Naive thymus-derived CD4-positive, alpha-beta T cell (primary cell): ENCODE measurements at regions not wholly inside any gene's neighbourhood (a gene's known extent, or its start where the extent isn't known, plus 50 kb on each side); places are given as distances from the start of the nearest gene placed in this dataset.

Source experiments
- ATAC-seq: fragments of 150-1000 bp; cut with Tn5 transposase; 2 replicates; pipeline ENCODE4 v1.10.0; 2021; ENCODE audit warnings: mild to moderate bottlenecking, moderate library complexity
- CTCF ChIA-PET: fragments of 350-600 bp; sonication (Branson Sonifier 250); formaldehyde crosslinking; loops from one replicate; lab custom pipeline; 2021; ENCODE audit warnings: antibody characterized with exemption; lab: Charles Lee
- POLR2A ChIA-PET: fragments of 350-600 bp; sonication (Branson Sonifier 250); formaldehyde crosslinking; loops from one replicate; lab custom pipeline; 2021; ENCODE audit warnings: antibody characterized with exemption, inconsistent platforms; lab: Charles Lee
- DNase-seq, 9 donors: peaks; one replicate each; pipeline versions ENCODE4 v3.0.0 to v3.0.0-alpha.2; 2020 to 2022; ENCODE audit warnings: mixed read lengths in 1 of 9
- H3K27ac ChIP-seq: one replicate; pipeline ENCODE4 v1.7.0; 2013; ENCODE audit warnings: mild to moderate bottlenecking, low read depth, low read length, moderate library complexity
- H3K27me3 ChIP-seq, 2 donors: one replicate each; pipeline ENCODE4 v1.7.0; 2013; ENCODE audit warnings: low read length in 2 of 2, mild to moderate bottlenecking in 2 of 2, moderate library complexity in 2 of 2; ENCODE audit not compliant: control insufficient read depth in 2 of 2, insufficient read depth in 2 of 2
- H3K36me3 ChIP-seq, 3 experiments: 1 replicate in 2 of 3; 2 replicates in 1 of 3; pipeline ENCODE4 v1.7.0; 2013; ENCODE audit warnings: low read length in 3 of 3, mild to moderate bottlenecking in 3 of 3, moderate library complexity in 1 of 3; ENCODE audit not compliant: insufficient read depth in 3 of 3, control insufficient read depth in 2 of 3
- H3K4me1 ChIP-seq, 2 donors: one replicate each; pipeline ENCODE4 v1.7.0; 2013; ENCODE audit warnings: low read length in 2 of 2, mild to moderate bottlenecking in 2 of 2, moderate library complexity in 1 of 2; ENCODE audit not compliant: control insufficient read depth in 2 of 2, insufficient read depth in 2 of 2
- H3K4me3 ChIP-seq: 2 replicates; pipeline ENCODE4 v1.7.0; 2013; ENCODE audit warnings: mild to moderate bottlenecking, low read length
- H3K9me3 ChIP-seq, 3 experiments: 1 replicate in 2 of 3; 2 replicates in 1 of 3; pipeline ENCODE4 v1.7.0; 2013; ENCODE audit warnings: low read length in 3 of 3; ENCODE audit not compliant: control insufficient read depth in 2 of 3
- H3K27ac Mint-ChIP-seq, 9 donors: one replicate each; pipeline ENCODE4 v1.8.0; 2020 to 2022; ENCODE audit warnings: mixed read lengths in 9 of 9, mild to moderate bottlenecking in 8 of 9, moderate library complexity in 5 of 9, inconsistent platforms in 2 of 9
- H3K27me3 Mint-ChIP-seq, 5 donors: one replicate each; pipeline ENCODE4 v1.8.0; 2021 to 2022; ENCODE audit warnings: mixed read lengths in 5 of 5, mild to moderate bottlenecking in 1 of 5
- H3K36me3 Mint-ChIP-seq, 5 donors: one replicate each; pipeline ENCODE4 v1.8.0; 2020 to 2022; ENCODE audit warnings: mixed read lengths in 5 of 5, mild to moderate bottlenecking in 3 of 5, inconsistent platforms in 1 of 5
- H3K4me1 Mint-ChIP-seq, 7 donors: one replicate each; pipeline ENCODE4 v1.8.0; 2020 to 2022; ENCODE audit warnings: mixed read lengths in 7 of 7, mild to moderate bottlenecking in 3 of 7, inconsistent platforms in 1 of 7
- H3K4me3 Mint-ChIP-seq, 10 donors: one replicate each; pipeline ENCODE4 v1.8.0; 2020 to 2022; ENCODE audit warnings: mild to moderate bottlenecking in 10 of 10, mixed read lengths in 10 of 10, moderate library complexity in 6 of 10, inconsistent platforms in 2 of 10
- H3K9me3 Mint-ChIP-seq, 11 donors: one replicate each; pipeline ENCODE4 v1.8.0; 2020 to 2022; ENCODE audit warnings: mixed read lengths in 11 of 11, mild to moderate bottlenecking in 4 of 11, inconsistent platforms in 1 of 11, moderate library complexity in 1 of 11
- intact Hi-C, 2 donors: fragments of 100-400 bp; cut with micrococcal nuclease; formaldehyde crosslinking; loops; one replicate each; pipeline ENCODE4 v1.15.1; 2023

DNA sequence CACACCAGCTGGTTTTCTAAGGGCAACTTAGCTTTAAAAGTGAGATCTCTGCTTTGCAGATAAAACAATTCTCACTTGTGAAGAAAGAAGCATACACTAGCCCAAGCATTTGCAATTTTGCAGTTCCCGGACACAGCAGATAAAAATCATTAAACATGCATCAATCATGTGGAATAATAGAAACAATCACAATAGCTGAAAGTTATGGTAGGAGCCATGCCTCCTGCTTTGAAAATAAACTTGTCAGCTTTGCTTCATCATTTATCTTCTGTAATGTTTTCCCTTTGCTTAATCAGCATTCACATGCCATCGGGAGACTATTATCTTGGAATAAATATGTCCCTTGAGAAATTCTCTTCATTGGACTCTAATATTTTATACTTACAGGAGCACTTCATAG, 60.3 kb upstream of the DAB2 start:
- Mint-ChIP-seq H3K4me3 (no peak overlapping the region), H3K9me3 (peaks cover 0 to 8% (median 4%) of the 10 kb centered on the region in 11 donors), H3K27ac (no peak overlapping the region), H3K4me1 (no peaks in the 10 kb centered on the region), H3K27me3 (peaks cover 5 to 25% (median 9%) of the 10 kb centered on the region in 5 donors), H3K36me3 (peaks cover 0 to 8% (median 0%) of the 10 kb centered on the region in 5 donors)
- ChIA-PET CTCF (no interaction called here), POLR2A (no interaction called here)
- Histone ChIP-seq H3K36me3 (no peaks in the 10 kb centered on the region), H3K4me1 (no peaks in the 10 kb centered on the region), H3K9me3 (peaks cover 0 to 7% (median 0%) of the 10 kb centered on the region in 3 experiments), H3K4me3 (no peak overlapping the region), H3K27ac (no peak overlapping the region), H3K27me3 (no peaks in the 10 kb centered on the region)
- intact Hi-C loops, result no loop called here
- DNase-seq (no peak), ATAC-seq (no peak)

DNA sequence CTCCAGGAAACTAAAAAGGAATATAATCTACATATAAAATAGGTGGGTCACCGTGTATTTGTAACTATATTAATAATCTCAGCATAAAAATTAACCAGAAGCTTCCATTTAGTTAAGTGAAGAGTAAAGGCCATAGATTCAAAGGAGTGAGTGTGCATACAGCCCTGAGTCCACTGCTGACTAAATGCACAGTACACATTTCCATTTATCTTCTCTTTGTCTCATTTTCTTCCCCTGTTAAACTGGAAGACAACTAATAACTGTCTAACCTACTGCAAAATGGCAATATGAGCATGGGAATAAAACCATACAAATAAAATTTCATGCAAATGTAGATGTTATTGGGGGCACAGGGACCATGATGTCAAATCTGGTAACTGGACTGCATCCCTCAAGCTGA, 59.9 kb upstream of the DAB2 start:
- DNase-seq (no peak), ATAC-seq (no peak)
- peaks cover 0 to 4% (median under 1%) of the 10 kb centered on the region in 11 donors for H3K9me3 Mint-ChIP-seq
- H3K27me3 Mint-ChIP-seq, result peaks cover 4 to 21% (median 9%) of the 10 kb centered on the region in 5 donors
- no peak overlapping the region for H3K4me3 Mint-ChIP-seq
- H3K27ac ChIP-seq, result no peak overlapping the region
- ChIA-PET POLR2A (no interaction called here), CTCF (no interaction called here)
- H3K4me1 Mint-ChIP-seq, result no peaks in the 10 kb centered on the region
- intact Hi-C loops, result no loop called here
- no peaks in the 10 kb centered on the region for H3K27me3 ChIP-seq
- H3K36me3 ChIP-seq, result no peaks in the 10 kb centered on the region
- H3K27ac Mint-ChIP-seq, result no peak overlapping the region
- peaks cover 0 to 4% (median 0%) of the 10 kb centered on the region in 3 experiments for H3K9me3 ChIP-seq
- H3K36me3 Mint-ChIP-seq, result peaks cover 0 to 4% (median 0%) of the 10 kb centered on the region in 5 donors
- H3K4me3 ChIP-seq, result no peak overlapping the region
- no peaks in the 10 kb centered on the region for H3K4me1 ChIP-seq

DNA sequence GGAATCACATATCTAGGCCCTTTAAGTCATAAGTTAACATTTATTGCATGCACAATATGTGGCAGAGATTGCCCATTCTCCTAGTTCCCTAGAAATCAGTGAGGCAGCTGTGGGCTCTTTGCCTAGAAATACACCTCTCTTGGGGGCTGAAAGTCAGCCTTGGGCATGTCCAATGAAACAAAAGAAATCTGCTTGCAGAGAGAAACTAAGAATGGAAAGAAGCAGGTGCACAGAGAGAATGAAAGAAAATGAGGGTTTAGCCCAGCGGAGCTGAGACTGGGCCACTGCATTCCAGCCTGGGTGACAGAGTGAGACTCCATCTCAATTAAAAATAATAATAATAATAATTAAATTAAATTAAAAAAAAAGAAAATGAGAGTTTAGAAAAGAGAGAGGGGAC, 57.3 kb upstream of the DAB2 start:
- Mint-ChIP-seq H3K36me3 (no peaks in the 10 kb centered on the region), H3K9me3 (no peaks in the 10 kb centered on the region), H3K27me3 (peaks cover 0 to 18% (median 11%) of the 10 kb centered on the region in 5 donors), H3K4me3 (no peak overlapping the region), H3K27ac (no peak overlapping the region), H3K4me1 (peaks cover 0 to 1% (median 0%) of the 10 kb centered on the region in 7 donors)
- Histone ChIP-seq H3K4me3 (no peak overlapping the region), H3K36me3 (no peaks in the 10 kb centered on the region), H3K4me1 (no peaks in the 10 kb centered on the region), H3K27me3 (no peaks in the 10 kb centered on the region), H3K27ac (no peak overlapping the region), H3K9me3 (no peaks in the 10 kb centered on the region)
- DNase-seq, result no peak
- ChIA-PET CTCF (no interaction called here), POLR2A (no interaction called here)
- intact Hi-C loops, result no loop called here
- no peak for ATAC-seq

DNA sequence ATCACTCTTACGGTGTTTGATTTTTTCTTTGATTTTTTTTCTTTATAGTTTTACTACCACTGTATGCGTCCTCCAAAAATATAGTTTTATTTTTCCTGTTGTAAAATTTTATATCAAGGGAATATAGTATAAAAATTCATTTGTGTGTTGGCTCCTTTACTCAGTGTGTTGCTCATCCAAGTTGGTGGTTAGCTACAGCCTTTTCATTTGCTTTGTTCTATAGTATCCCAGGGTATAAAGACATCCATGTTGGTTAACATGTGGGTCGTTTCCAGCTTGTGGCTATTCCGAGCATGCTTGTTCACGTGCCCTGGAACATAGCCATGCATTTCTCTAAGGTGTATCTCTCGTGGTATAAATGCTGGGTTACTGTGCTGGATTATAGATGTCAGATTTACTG, 54.8 kb upstream of the DAB2 start:
- Mint-ChIP-seq H3K27ac (no peak overlapping the region), H3K4me3 (no peak overlapping the region), H3K27me3 (peaks cover 0 to 18% (median 9%) of the 10 kb centered on the region in 5 donors), H3K36me3 (no peaks in the 10 kb centered on the region), H3K9me3 (peaks cover 0 to 2% (median 0%) of the 10 kb centered on the region in 11 donors), H3K4me1 (peaks cover 0 to 1% (median 0%) of the 10 kb centered on the region in 7 donors)
- no peaks in the 10 kb centered on the region for H3K9me3 ChIP-seq
- H3K27ac ChIP-seq, result no peak overlapping the region
- H3K27me3 ChIP-seq, result no peaks in the 10 kb centered on the region
- H3K4me1 ChIP-seq, result no peaks in the 10 kb centered on the region
- ChIA-PET POLR2A (no interaction called here), CTCF (no interaction called here)
- H3K4me3 ChIP-seq, result no peak overlapping the region
- ATAC-seq (no peak), DNase-seq (no peak)
- intact Hi-C loops, result no loop called here
- H3K36me3 ChIP-seq, result no peaks in the 10 kb centered on the region

DNA sequence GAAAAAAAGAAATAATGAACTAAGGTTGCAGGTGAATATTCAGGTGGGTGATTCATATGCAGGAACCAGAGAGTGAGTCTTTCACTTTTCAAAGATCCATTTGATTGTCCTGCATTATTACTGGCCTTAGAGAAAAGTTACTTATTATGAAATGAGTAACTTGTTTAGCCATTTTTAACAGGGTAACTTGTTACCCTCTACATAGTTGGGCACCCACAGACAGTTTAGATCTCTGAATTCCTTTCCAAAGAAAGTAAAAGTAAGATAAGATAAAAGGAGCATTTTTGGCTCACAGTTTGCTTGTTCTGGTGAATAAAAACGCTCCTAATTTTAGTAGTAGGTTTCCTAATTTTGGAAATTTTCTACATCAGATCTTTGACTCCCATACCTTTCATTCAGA, 54.1 kb upstream of the DAB2 start:
- no peak for ATAC-seq
- POLR2A ChIA-PET, result no interaction called here

DNA sequence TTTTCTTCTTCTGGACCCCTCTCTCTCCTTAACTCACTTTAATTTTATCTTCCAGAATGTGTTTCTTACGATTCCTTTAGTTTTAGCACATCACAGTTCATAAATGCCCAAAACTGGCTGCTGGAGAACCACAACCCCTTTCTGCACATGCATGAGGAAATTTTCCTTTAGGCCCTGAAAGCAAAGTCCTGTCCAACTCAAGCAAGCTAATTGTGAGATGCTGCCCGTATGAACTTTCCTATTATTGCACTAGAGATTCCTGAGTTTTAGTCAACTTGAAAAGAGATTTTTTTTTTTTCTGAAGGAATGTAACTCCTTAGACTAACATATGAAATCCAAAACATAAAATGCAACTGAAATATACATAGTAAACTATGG, 52.1 kb upstream of the DAB2 start:
- peaks cover 0 to 2% (median 0%) of the 10 kb centered on the region in 11 donors for H3K9me3 Mint-ChIP-seq
- CTCF ChIA-PET, result interaction anchor here (0.7 kb wide), 1 partner anchor 80 kb away, joined by 3 read pairs; no protein-coding TSS in a partner anchor

More for the DNA sequence above, 54.1 kb upstream of the DAB2 start:
- Mint-ChIP-seq H3K27ac (no peak overlapping the region), H3K36me3 (no peaks in the 10 kb centered on the region), H3K4me3 (no peak overlapping the region), H3K27me3 (peaks cover 0 to 19% (median 7%) of the 10 kb centered on the region in 5 donors), H3K9me3 (peaks cover 0 to 2% (median 0%) of the 10 kb centered on the region in 11 donors), H3K4me1 (peaks cover 0 to 1% (median 0%) of the 10 kb centered on the region in 7 donors)
- CTCF ChIA-PET, result no interaction called here
- Histone ChIP-seq H3K9me3 (no peaks in the 10 kb centered on the region), H3K4me1 (no peaks in the 10 kb centered on the region), H3K27ac (no peak overlapping the region), H3K27me3 (no peaks in the 10 kb centered on the region), H3K4me3 (no peak overlapping the region), H3K36me3 (no peaks in the 10 kb centered on the region)
- intact Hi-C loops, result no loop called here
- no peak for DNase-seq

More for the DNA sequence above, 52.1 kb upstream of the DAB2 start:
- H3K27ac ChIP-seq, result no peak overlapping the region
- Mint-ChIP-seq H3K27me3 (peaks cover 0 to 17% (median 12%) of the 10 kb centered on the region in 5 donors), H3K36me3 (no peaks in the 10 kb centered on the region), H3K27ac (no peak overlapping the region), H3K4me1 (peaks cover 0 to 1% (median 0%) of the 10 kb centered on the region in 7 donors), H3K4me3 (no peak overlapping the region)
- no peaks in the 10 kb centered on the region for H3K27me3 ChIP-seq
- no peaks in the 10 kb centered on the region for H3K36me3 ChIP-seq
- H3K4me1 ChIP-seq, result no peaks in the 10 kb centered on the region
- no peaks in the 10 kb centered on the region for H3K9me3 ChIP-seq
- intact Hi-C loops, result no loop called here
- POLR2A ChIA-PET, result no interaction called here
- DNase-seq (no peak), ATAC-seq (no peak)
- no peak overlapping the region for H3K4me3 ChIP-seq
